ENCODE measurements at regions not wholly inside any gene's neighbourhood (a gene's known extent, or its start where the extent isn't known, plus 50 kb on each side); places are given as distances from the start of the nearest gene placed in this dataset.

DNA sequence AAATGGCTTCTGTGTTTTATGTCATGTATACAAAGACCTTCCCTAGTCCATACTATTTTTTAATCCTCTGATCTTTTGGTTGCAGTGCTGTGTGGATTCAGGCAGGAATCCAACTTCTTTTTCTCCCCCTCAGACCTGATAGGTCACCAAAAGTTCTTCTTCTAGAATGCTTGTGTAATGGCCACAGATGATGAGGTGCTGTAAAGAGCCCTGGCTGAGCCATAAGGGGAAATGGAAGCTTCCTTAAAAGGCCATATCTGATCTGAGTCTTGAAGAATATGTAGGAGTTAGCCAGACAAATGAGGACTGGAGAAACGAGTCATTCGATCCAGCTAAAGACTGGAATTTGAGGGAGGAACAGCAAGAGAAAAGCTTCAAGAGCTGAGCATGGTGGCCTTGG, 353.9 kb downstream of the PCNX1 start:
- Histone ChIP-seq H3K27ac (replicated peaks) (no peak overlapping the region), H3K4me3 (replicated peaks; ENCODE audit: insufficient read depth, low read length) (no peak overlapping the region), H3K27me3 (ENCODE audit: insufficient read depth, poor library complexity, severe bottlenecking) (no peaks in the 10 kb centered on the region)
- peak in 1 of 2 experiments; percentile 8 for DNase-seq (ENCODE audit: low read depth in 1 of 2, low spot score in 1 of 2)
- TF ChIP-seq REST (IDR thresholded peaks at IDR 0.05; ENCODE audit: insufficient replicate concordance, low read depth) (no peak), SPI1 (IDR thresholded peaks at IDR 0.05; ENCODE audit: borderline replicate concordance, low read depth) (no peak), POLR2AphosphoS5 (IDR thresholded peaks at IDR 0.05; ENCODE audit: low read depth) (no peak), GABPA (IDR thresholded peaks at IDR 0.05; ENCODE audit: low read depth) (no peak)
- TF ChIP-seq, protein P1, sequence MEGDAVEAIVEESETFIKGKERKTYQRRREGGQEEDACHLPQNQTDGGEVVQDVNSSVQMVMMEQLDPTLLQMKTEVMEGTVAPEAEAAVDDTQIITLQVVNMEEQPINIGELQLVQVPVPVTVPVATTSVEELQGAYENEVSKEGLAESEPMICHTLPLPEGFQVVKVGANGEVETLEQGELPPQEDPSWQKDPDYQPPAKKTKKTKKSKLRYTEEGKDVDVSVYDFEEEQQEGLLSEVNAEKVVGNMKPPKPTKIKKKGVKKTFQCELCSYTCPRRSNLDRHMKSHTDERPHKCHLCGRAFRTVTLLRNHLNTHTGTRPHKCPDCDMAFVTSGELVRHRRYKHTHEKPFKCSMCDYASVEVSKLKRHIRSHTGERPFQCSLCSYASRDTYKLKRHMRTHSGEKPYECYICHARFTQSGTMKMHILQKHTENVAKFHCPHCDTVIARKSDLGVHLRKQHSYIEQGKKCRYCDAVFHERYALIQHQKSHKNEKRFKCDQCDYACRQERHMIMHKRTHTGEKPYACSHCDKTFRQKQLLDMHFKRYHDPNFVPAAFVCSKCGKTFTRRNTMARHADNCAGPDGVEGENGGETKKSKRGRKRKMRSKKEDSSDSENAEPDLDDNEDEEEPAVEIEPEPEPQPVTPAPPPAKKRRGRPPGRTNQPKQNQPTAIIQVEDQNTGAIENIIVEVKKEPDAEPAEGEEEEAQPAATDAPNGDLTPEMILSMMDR (IDR thresholded peaks at IDR 0.05; ENCODE audit: insufficient read depth, low read length) = no peak

- no peak overlapping the region for H3K4me3 ChIP-seq (replicated peaks; ENCODE audit: insufficient read depth, low read length)
- DNase-seq (ENCODE audit: low read depth in 1 of 2, low spot score in 1 of 2) = no peak
Measured at GRCh38 chr14:71262441-71262840, 355.2 kb downstream of the PCNX1 start.

DNA sequence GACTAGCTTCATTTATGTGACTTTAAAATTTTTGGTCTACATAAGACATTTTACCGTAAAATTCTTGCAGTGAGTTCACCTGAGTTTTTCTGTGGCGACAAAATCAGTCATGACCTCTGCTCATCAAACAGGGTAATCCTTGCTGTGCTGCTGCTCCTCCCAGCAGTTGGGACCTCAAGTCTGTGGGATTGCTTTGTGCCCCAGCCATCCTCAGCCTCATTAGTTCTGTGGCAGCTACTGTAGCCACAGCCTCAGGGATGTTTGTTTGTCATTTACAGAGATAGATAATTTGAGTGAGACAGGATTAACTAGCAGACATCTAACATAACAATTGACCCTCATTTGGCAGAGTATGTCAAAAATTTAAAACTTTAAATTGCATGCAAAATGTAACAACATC, 357.0 kb downstream of the PCNX1 start:
- Histone ChIP-seq H3K27me3 (ENCODE audit: insufficient read depth, poor library complexity, severe bottlenecking) (no peaks in the 10 kb centered on the region), H3K4me3 (replicated peaks; ENCODE audit: insufficient read depth, low read length) (no peak overlapping the region), H3K27ac (replicated peaks) (no peak overlapping the region)
- TF ChIP-seq REST (IDR thresholded peaks at IDR 0.05; ENCODE audit: insufficient replicate concordance, low read depth) (no peak), POLR2AphosphoS5 (IDR thresholded peaks at IDR 0.05; ENCODE audit: low read depth) (no peak), GABPA (IDR thresholded peaks at IDR 0.05; ENCODE audit: low read depth) (no peak), SPI1 (IDR thresholded peaks at IDR 0.05; ENCODE audit: borderline replicate concordance, low read depth) (no peak)
- TF ChIP-seq, protein P1 (IDR thresholded peaks at IDR 0.05; ENCODE audit: insufficient read depth, low read length) = no peak
- no peak for DNase-seq (ENCODE audit: low read depth in 1 of 2, low spot score in 1 of 2)

More at GRCh38 chr14:71262441-71262840, 355.2 kb downstream of the PCNX1 start:
- no peak overlapping the region for H3K27ac ChIP-seq (replicated peaks)
- no peaks in the 10 kb centered on the region for H3K27me3 ChIP-seq (ENCODE audit: insufficient read depth, poor library complexity, severe bottlenecking)
- no peak for TF ChIP-seq SPI1 (IDR thresholded peaks at IDR 0.05; ENCODE audit: borderline replicate concordance, low read depth)

DNA sequence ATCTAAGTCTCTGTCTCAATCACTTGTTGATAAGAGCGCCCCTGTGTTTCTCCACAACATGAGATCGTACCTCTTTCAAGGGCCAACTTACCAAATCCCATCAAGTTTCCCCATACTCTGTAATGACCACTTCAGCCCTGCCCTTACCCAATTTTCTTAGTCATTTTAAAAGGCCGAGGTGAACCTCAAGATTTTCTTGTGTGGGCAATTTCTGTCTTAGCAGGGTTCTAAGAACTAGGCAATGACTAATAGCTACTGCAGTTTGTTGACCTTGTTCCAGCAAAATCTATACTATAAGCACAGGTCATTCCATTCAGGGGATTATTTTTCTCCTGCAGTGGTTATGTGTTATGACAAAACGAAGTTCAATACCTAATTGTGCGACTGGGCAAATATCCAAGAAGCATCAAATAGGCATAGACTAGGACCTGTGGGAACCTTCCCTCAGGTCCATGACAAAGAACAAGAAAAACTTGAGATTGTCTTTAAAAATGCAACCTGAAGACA, 359.8 kb downstream of the PCNX1 start:
- Histone ChIP-seq H3K4me3 (replicated peaks; ENCODE audit: insufficient read depth, low read length) (no peak overlapping the region), H3K27ac (replicated peaks) (no peak overlapping the region), H3K27me3 (ENCODE audit: insufficient read depth, poor library complexity, severe bottlenecking) (no peaks in the 10 kb centered on the region)
- TF ChIP-seq, protein P1 (IDR thresholded peaks at IDR 0.05; ENCODE audit: insufficient read depth, low read length) = no peak
- TF ChIP-seq REST (IDR thresholded peaks at IDR 0.05; ENCODE audit: insufficient replicate concordance, low read depth) (no peak), GABPA (IDR thresholded peaks at IDR 0.05; ENCODE audit: low read depth) (no peak), POLR2AphosphoS5 (IDR thresholded peaks at IDR 0.05; ENCODE audit: low read depth) (no peak), SPI1 (IDR thresholded peaks at IDR 0.05; ENCODE audit: borderline replicate concordance, low read depth) (no peak)
- no peak for DNase-seq (ENCODE audit: low read depth in 1 of 2, low spot score in 1 of 2)
